GM23338 (cell line): ENCODE measurements at regions not wholly inside any gene's neighbourhood (a gene's known extent, or its start where the extent isn't known, plus 50 kb on each side); places are given as distances from the start of the nearest gene placed in this dataset.

Experiments
- ATAC-seq: fragments of 200-7000 bp; cut with Tn5 transposase; 3 replicates; pipeline ENCODE4 v1.9.1; 2020
- DNase-seq: peaks from one replicate; pipeline ENCODE4 v3.0.0-alpha.2; 2015; ENCODE audit warnings: low spot score
- H2AFZ ChIP-seq: fragments of 200-600 bp; sonication (generic); 2 replicates; pipeline ENCODE4 v1.8.0; 2016; ENCODE audit warnings: antibody characterized with exemption, mild to moderate bottlenecking, moderate library complexity
- H3F3A ChIP-seq: fragments of 200-600 bp; sonication (generic); replicated peaks from 2 replicates; pipeline ENCODE4 v1.8.0; 2017; ENCODE audit warnings: antibody characterized with exemption, mixed run types, low read depth
- H3K27ac ChIP-seq: fragments of 200-600 bp; sonication (generic); 2 replicates; pipeline ENCODE4 v1.6.1; 2016; ENCODE audit warnings: low read depth
- H3K27me3 ChIP-seq: fragments of 200-600 bp; sonication (generic); 2 replicates; pipeline ENCODE4 v1.8.0; 2016; ENCODE audit warnings: mild to moderate bottlenecking, mixed run types, moderate library complexity; ENCODE audit not compliant: insufficient read depth
- H3K36me3 ChIP-seq: fragments of 200-600 bp; sonication (generic); 2 replicates; pipeline ENCODE4 v1.8.0; 2016; ENCODE audit warnings: mild to moderate bottlenecking; ENCODE audit not compliant: insufficient read depth
- H3K4me1 ChIP-seq: fragments of 200-600 bp; sonication (generic); 2 replicates; pipeline ENCODE4 v1.8.0; 2016; ENCODE audit warnings: mild to moderate bottlenecking, moderate library complexity; ENCODE audit not compliant: insufficient read depth
- H3K4me2 ChIP-seq: fragments of 200-600 bp; sonication (generic); 2 replicates; pipeline ENCODE4 v1.7.1; 2017; ENCODE audit warnings: mixed run types
- H3K4me3 ChIP-seq: fragments of 200-600 bp; sonication (generic); 2 replicates; pipeline ENCODE4 v1.6.1; 2016; ENCODE audit warnings: mixed run types
- H3K79me2 ChIP-seq: fragments of 200-600 bp; sonication (generic); replicated peaks from 2 replicates; pipeline ENCODE4 v1.8.0; 2017; ENCODE audit warnings: mild to moderate bottlenecking; ENCODE audit not compliant: insufficient read depth
- H3K9me2 ChIP-seq: fragments of 200-600 bp; sonication (generic); 2 replicates; pipeline ENCODE4 v1.8.0; 2017; ENCODE audit not compliant: insufficient read depth
- H4K20me1 ChIP-seq: fragments of 200-600 bp; sonication (generic); replicated peaks from 2 replicates; pipeline ENCODE4 v1.8.0; 2017; ENCODE audit warnings: mild to moderate bottlenecking; ENCODE audit not compliant: insufficient read depth
- H3K27ac Mint-ChIP-seq: 2 replicates; pipeline ENCODE4 v1.8.0; 2020; ENCODE audit warnings: inconsistent platforms, mild to moderate bottlenecking, moderate library complexity, mixed read lengths
- H3K27me3 Mint-ChIP-seq: 3 replicates; pipeline ENCODE4 v1.8.0; 2022; ENCODE audit warnings: low read depth, mild to moderate bottlenecking, moderate library complexity, mixed read lengths, inconsistent platforms; ENCODE audit not compliant: insufficient read depth, poor library complexity
- H3K36me3 Mint-ChIP-seq: 3 replicates; pipeline ENCODE4 v1.8.0; 2021; ENCODE audit warnings: low read depth, mild to moderate bottlenecking, inconsistent platforms, moderate library complexity, mixed read lengths
- H3K4me1 Mint-ChIP-seq: 3 replicates; pipeline ENCODE4 v1.8.0; 2020; ENCODE audit warnings: mild to moderate bottlenecking, inconsistent platforms, mixed read lengths
- H3K4me3 Mint-ChIP-seq: 3 replicates; pipeline ENCODE4 v1.8.0; 2021; ENCODE audit warnings: moderate library complexity, mild to moderate bottlenecking, inconsistent platforms, mixed read lengths
- H3K9me3 Mint-ChIP-seq: 3 replicates; pipeline ENCODE4 v1.8.0; 2020; ENCODE audit warnings: moderate library complexity, mild to moderate bottlenecking, inconsistent platforms, mixed read lengths
- CREB1 ChIP-seq: fragments of 250-450 bp; sonication (Bioruptor Pico); IDR thresholded peaks from 2 replicates; pipeline ENCODE4 v1.5.0; 2020; ENCODE audit warnings: low read depth, mild to moderate bottlenecking, moderate library complexity
- CTCF ChIP-seq, 2 experiments: fragments of 200-600 bp in 1 of 2; sonication (generic) in 1 of 2; conservative IDR thresholded peaks; 2 replicates each; pipeline versions ENCODE4 v1.5.1 to v1.6.1; 2016 to 2017; ENCODE audit warnings: antibody characterized with exemption in 2 of 2, low read depth in 2 of 2, mild to moderate bottlenecking in 2 of 2, moderate library complexity in 1 of 2
- ETS1 ChIP-seq: IDR thresholded peaks from 2 replicates; pipeline ENCODE4 v1.6.1; 2016; ENCODE audit warnings: antibody characterized with exemption
- EZH2 ChIP-seq: fragments of 200-600 bp; sonication (generic); IDR thresholded peaks from one replicate; pipeline ENCODE4 v1.8.0; 2017; ENCODE audit warnings: antibody characterized with exemption, mild to moderate bottlenecking, low read depth; ENCODE audit not compliant: unreplicated experiment
- EZH2phosphoT487 ChIP-seq: fragments of 200-600 bp; sonication (generic); IDR thresholded peaks from one replicate; pipeline ENCODE4 v1.8.1; 2018; ENCODE audit warnings: antibody characterized with exemption; ENCODE audit not compliant: unreplicated experiment
- JUNB ChIP-seq: IDR thresholded peaks from one replicate; pipeline ENCODE4 v1.6.1; 2016; ENCODE audit warnings: antibody characterized with exemption; ENCODE audit not compliant: unreplicated experiment
- NANOG ChIP-seq: IDR thresholded peaks from 2 replicates; pipeline ENCODE4 v1.6.1; 2016; ENCODE audit warnings: antibody characterized with exemption, borderline replicate concordance
- POLR2AphosphoS5 ChIP-seq: IDR thresholded peaks from 2 replicates; pipeline ENCODE4 v1.6.1; 2016; ENCODE audit warnings: antibody characterized with exemption, low read depth
- ZNF114 ChIP-seq: fragments of 250-450 bp; sonication (Bioruptor Pico); IDR thresholded peaks from 2 replicates; pipeline ENCODE4 v1.5.0; 2020; ENCODE audit warnings: mild to moderate bottlenecking, moderate library complexity
- ZNF331 ChIP-seq: fragments of 250-450 bp; sonication (Bioruptor Pico); IDR thresholded peaks from 2 replicates; pipeline ENCODE4 v1.5.0; 2020; ENCODE audit warnings: low read depth, mild to moderate bottlenecking, moderate library complexity
- TF ChIP-seq, protein P1 (sequence below): IDR thresholded peaks from one replicate; pipeline ENCODE4 v1.6.1; 2018; ENCODE audit warnings: antibody characterized with exemption; ENCODE audit not compliant: unreplicated experiment

- Histone ChIP-seq H3K9me2 (peaks cover 13% of the 10 kb centered on the region; the same call in 1 of the 2 replicates), H3K4me3 (no peak overlapping the region), H3F3A (no peaks in the 10 kb centered on the region), H3K4me2 (no peak overlapping the region), H3K36me3 (no peaks in the 10 kb centered on the region), H4K20me1 (no peaks in the 10 kb centered on the region), H3K27ac (no peak overlapping the region), H2AFZ (no peak overlapping the region), H3K79me2 (no peaks in the 10 kb centered on the region), H3K27me3 (no peaks in the 10 kb centered on the region), H3K4me1 (peaks cover 16% of the 10 kb centered on the region)
- Mint-ChIP-seq H3K27me3 (no peaks in the 10 kb centered on the region), H3K4me3 (no peak overlapping the region), H3K27ac (no peak overlapping the region), H3K4me1 (peaks cover 37% of the 10 kb centered on the region), H3K36me3 (no peaks in the 10 kb centered on the region), H3K9me3 (no peaks in the 10 kb centered on the region)
- ATAC-seq (no peak), DNase-seq (no peak)
- no peak for TF ChIP-seq CREB1 (CRISPR knock-in tag)
- no peak for TF ChIP-seq ZNF331 (CRISPR knock-in tag)
- TF ChIP-seq POLR2AphosphoS5, result no peak
- no peak for TF ChIP-seq NANOG
- TF ChIP-seq JUNB, result no peak
Measured at GRCh38 chr16:56106527-56106926, 84.8 kb upstream of the GNAO1 start.

GRCh38 chr16:56102906-56103305, 88.4 kb upstream of the GNAO1 start:
- H3K4me3 Mint-ChIP-seq, result no peak overlapping the region

GRCh38 chr16:56102183-56102686, 89.1 kb upstream of the GNAO1 start:
- H3F3A ChIP-seq, result no peaks in the 10 kb centered on the region
- H3K4me3 ChIP-seq, result no peak overlapping the region
- peaks cover 15% of the 10 kb centered on the region for H3K4me1 Mint-ChIP-seq
- no peaks in the 10 kb centered on the region for H4K20me1 ChIP-seq
- no peak overlapping the region for H3K27ac ChIP-seq
- no peak overlapping the region for H3K4me3 Mint-ChIP-seq
- H3K36me3 Mint-ChIP-seq, result no peaks in the 10 kb centered on the region
- H3K79me2 ChIP-seq, result no peaks in the 10 kb centered on the region
- peaks cover 13% of the 10 kb centered on the region; the same call in 1 of the 2 replicates for H3K9me2 ChIP-seq
- H3K4me2 ChIP-seq, result no peak overlapping the region; the same call in 1 of the 2 replicates
- DNase-seq (peak; percentile 11), ATAC-seq (peak; percentile 58)
- peak overlapping the region; percentile 90 for H2AFZ ChIP-seq
- H3K36me3 ChIP-seq, result no peaks in the 10 kb centered on the region
- H3K27ac Mint-ChIP-seq, result no peak overlapping the region
- H3K27me3 Mint-ChIP-seq, result peaks cover 5% of the 10 kb centered on the region
- peaks cover 10% of the 10 kb centered on the region for H3K4me1 ChIP-seq
- no peaks in the 10 kb centered on the region for H3K9me3 Mint-ChIP-seq
- no peaks in the 10 kb centered on the region for H3K27me3 ChIP-seq
- TF ChIP-seq EZH2phosphoT487 (no peak), ETS1 (no peak), EZH2 (no peak), ZNF114 (CRISPR knock-in tag) (no peak), CTCF (conservative IDR thresholded peaks at IDR 0.05; ENCODE audit: low read depth in 2 of 2) (no peak)
- TF ChIP-seq, protein P1, sequence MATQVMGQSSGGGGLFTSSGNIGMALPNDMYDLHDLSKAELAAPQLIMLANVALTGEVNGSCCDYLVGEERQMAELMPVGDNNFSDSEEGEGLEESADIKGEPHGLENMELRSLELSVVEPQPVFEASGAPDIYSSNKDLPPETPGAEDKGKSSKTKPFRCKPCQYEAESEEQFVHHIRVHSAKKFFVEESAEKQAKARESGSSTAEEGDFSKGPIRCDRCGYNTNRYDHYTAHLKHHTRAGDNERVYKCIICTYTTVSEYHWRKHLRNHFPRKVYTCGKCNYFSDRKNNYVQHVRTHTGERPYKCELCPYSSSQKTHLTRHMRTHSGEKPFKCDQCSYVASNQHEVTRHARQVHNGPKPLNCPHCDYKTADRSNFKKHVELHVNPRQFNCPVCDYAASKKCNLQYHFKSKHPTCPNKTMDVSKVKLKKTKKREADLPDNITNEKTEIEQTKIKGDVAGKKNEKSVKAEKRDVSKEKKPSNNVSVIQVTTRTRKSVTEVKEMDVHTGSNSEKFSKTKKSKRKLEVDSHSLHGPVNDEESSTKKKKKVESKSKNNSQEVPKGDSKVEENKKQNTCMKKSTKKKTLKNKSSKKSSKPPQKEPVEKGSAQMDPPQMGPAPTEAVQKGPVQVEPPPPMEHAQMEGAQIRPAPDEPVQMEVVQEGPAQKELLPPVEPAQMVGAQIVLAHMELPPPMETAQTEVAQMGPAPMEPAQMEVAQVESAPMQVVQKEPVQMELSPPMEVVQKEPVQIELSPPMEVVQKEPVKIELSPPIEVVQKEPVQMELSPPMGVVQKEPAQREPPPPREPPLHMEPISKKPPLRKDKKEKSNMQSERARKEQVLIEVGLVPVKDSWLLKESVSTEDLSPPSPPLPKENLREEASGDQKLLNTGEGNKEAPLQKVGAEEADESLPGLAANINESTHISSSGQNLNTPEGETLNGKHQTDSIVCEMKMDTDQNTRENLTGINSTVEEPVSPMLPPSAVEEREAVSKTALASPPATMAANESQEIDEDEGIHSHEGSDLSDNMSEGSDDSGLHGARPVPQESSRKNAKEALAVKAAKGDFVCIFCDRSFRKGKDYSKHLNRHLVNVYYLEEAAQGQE, result no peak

More at GRCh38 chr16:56102906-56103305, 88.4 kb upstream of the GNAO1 start:
- Histone ChIP-seq H3K4me2 (no peak overlapping the region; the same call in 1 of the 2 replicates), H3K27ac (no peak overlapping the region), H3K36me3 (no peaks in the 10 kb centered on the region), H3K9me2 (peaks cover 13% of the 10 kb centered on the region; the same call in 1 of the 2 replicates), H3K4me3 (no peak overlapping the region), H3K4me1 (peaks cover 10% of the 10 kb centered on the region), H3F3A (no peaks in the 10 kb centered on the region), H2AFZ (peak overlapping the region; percentile 90), H3K27me3 (no peaks in the 10 kb centered on the region), H3K79me2 (no peaks in the 10 kb centered on the region), H4K20me1 (no peaks in the 10 kb centered on the region)
- Mint-ChIP-seq H3K4me1 (peaks cover 16% of the 10 kb centered on the region), H3K9me3 (no peaks in the 10 kb centered on the region), H3K27ac (no peak overlapping the region), H3K27me3 (peaks cover 5% of the 10 kb centered on the region), H3K36me3 (no peaks in the 10 kb centered on the region)
- DNase-seq (no peak), ATAC-seq (no peak)
- TF ChIP-seq JUNB, result no peak
- TF ChIP-seq ZNF114 (CRISPR knock-in tag), result no peak
